Hepatocyte (in vitro differentiated cells): ENCODE measurements at regions not wholly inside any gene's neighbourhood (a gene's known extent, or its start where the extent isn't known, plus 50 kb on each side); places are given as distances from the start of the nearest gene placed in this dataset.

Experiments used
- DNase-seq: peaks from one replicate; pipeline ENCODE4 v3.0.0-alpha.2; 2016; ENCODE audit warnings: low spot score
- H2AFZ ChIP-seq: fragments of 200-600 bp; sonication (generic); 2 replicates; pipeline ENCODE4 v1.6.0; 2016; ENCODE audit warnings: antibody characterized with exemption, mild to moderate bottlenecking
- H3K27ac ChIP-seq: fragments of 200-600 bp; sonication (generic); 2 replicates; pipeline ENCODE4 v1.5.1; 2016; ENCODE audit warnings: mild to moderate bottlenecking
- H3K27me3 ChIP-seq: fragments of 200-600 bp; sonication (generic); 2 replicates; pipeline ENCODE4 v1.6.1; 2016
- H3K36me3 ChIP-seq: fragments of 200-600 bp; sonication (generic); replicated peaks from 2 replicates; pipeline ENCODE4 v1.5.1; 2016; ENCODE audit warnings: low read depth; ENCODE audit not compliant: insufficient read depth
- H3K4me1 ChIP-seq: fragments of 200-600 bp; sonication (generic); 2 replicates; pipeline ENCODE4 v1.5.1; 2016; ENCODE audit warnings: mild to moderate bottlenecking, moderate library complexity; ENCODE audit not compliant: insufficient read depth
- H3K4me2 ChIP-seq: fragments of 200-600 bp; sonication (generic); 2 replicates; pipeline ENCODE4 v1.6.0; 2016
- H3K4me3 ChIP-seq: fragments of 200-600 bp; sonication (generic); 2 replicates; pipeline ENCODE4 v1.5.1; 2016; ENCODE audit warnings: mild to moderate bottlenecking
- H3K79me2 ChIP-seq: fragments of 200-600 bp; sonication (generic); 2 replicates; pipeline ENCODE4 v1.6.0; 2017; ENCODE audit warnings: mild to moderate bottlenecking
- H3K9me2 ChIP-seq: fragments of 200-600 bp; sonication (generic); replicated peaks from 2 replicates; pipeline ENCODE4 v1.6.0; 2017; ENCODE audit warnings: mild to moderate bottlenecking; ENCODE audit not compliant: insufficient read depth
- H3K9me3 ChIP-seq: fragments of 200-600 bp; sonication (generic); 2 replicates; pipeline ENCODE4 v1.5.1; 2016; ENCODE audit warnings: low read depth, mild to moderate bottlenecking
- H4K20me1 ChIP-seq: fragments of 200-600 bp; sonication (generic); 2 replicates; pipeline ENCODE4 v1.6.0; 2016; ENCODE audit warnings: mild to moderate bottlenecking; ENCODE audit not compliant: insufficient read depth, poor library complexity, severe bottlenecking
- CTCF ChIP-seq: fragments of 200-600 bp; sonication (generic); IDR thresholded peaks from 2 replicates; pipeline ENCODE4 v1.5.1; 2016; ENCODE audit warnings: antibody characterized with exemption, mild to moderate bottlenecking; ENCODE audit not compliant: poor library complexity
- EZH2 ChIP-seq: fragments of 200-600 bp; sonication (generic); IDR thresholded peaks from 2 replicates; pipeline ENCODE4 v1.6.1; 2016; ENCODE audit warnings: antibody characterized with exemption, mild to moderate bottlenecking, borderline replicate concordance
- EZH2phosphoT487 ChIP-seq: fragments of 200-600 bp; sonication (generic); IDR thresholded peaks from one replicate; pipeline ENCODE4 v1.6.1; 2018; ENCODE audit warnings: antibody characterized with exemption, mild to moderate bottlenecking, low read depth, moderate library complexity; ENCODE audit not compliant: unreplicated experiment, severe bottlenecking
- WGBS: methylation state at CpG from one replicate; pipeline ENCODE4 v1.1.6; 2016; ENCODE audit warnings: low lambda C conversion rate; ENCODE audit errors: missing lambda C conversion rate; 5-methylcytosine and 5-hydroxymethylcytosine counted together

- no peak for TF ChIP-seq CTCF
- no peak for TF ChIP-seq EZH2
- no peak for TF ChIP-seq EZH2phosphoT487
- Histone ChIP-seq H3K9me2 (no peaks in the 10 kb centered on the region), H3K79me2 (no peaks in the 10 kb centered on the region), H3K27me3 (no peaks in the 10 kb centered on the region), H3K4me3 (no peak overlapping the region), H2AFZ (no peak overlapping the region), H3K36me3 (no peaks in the 10 kb centered on the region), H4K20me1 (no peaks in the 10 kb centered on the region), H3K9me3 (no peaks in the 10 kb centered on the region), H3K27ac (no peak overlapping the region), H3K4me2 (no peak overlapping the region), H3K4me1 (no peaks in the 10 kb centered on the region)
- DNase-seq = no peak
- WGBS = 89% methylated on average over 4 of the region's 4 CpGs
Measured at GRCh38 chr14:76641541-76641940, 119.7 kb upstream of the VASH1 start.

GRCh38 chr14:76643887-76644286, 117.4 kb upstream of the VASH1 start:
- H3K27me3 ChIP-seq = no peaks in the 10 kb centered on the region
- no peak overlapping the region for H3K27ac ChIP-seq
- H3K4me1 ChIP-seq = no peaks in the 10 kb centered on the region
- no peaks in the 10 kb centered on the region for H3K9me3 ChIP-seq
- no peaks in the 10 kb centered on the region for H3K36me3 ChIP-seq
- no peaks in the 10 kb centered on the region for H3K9me2 ChIP-seq
- H2AFZ ChIP-seq = no peak overlapping the region
- H3K79me2 ChIP-seq = no peaks in the 10 kb centered on the region
- H4K20me1 ChIP-seq = no peaks in the 10 kb centered on the region
- DNase-seq = no peak
- H3K4me2 ChIP-seq = no peak overlapping the region
- TF ChIP-seq CTCF = no peak
- no peak for TF ChIP-seq EZH2
- TF ChIP-seq EZH2phosphoT487 = no peak
- no peak overlapping the region for H3K4me3 ChIP-seq
- WGBS = 59% methylated on average over 6 of the region's 6 CpGs

- Histone ChIP-seq H3K36me3 (no peaks in the 10 kb centered on the region), H4K20me1 (no peaks in the 10 kb centered on the region), H3K4me2 (peak overlapping the region; percentile 63), H3K79me2 (no peaks in the 10 kb centered on the region), H3K27me3 (no peaks in the 10 kb centered on the region), H2AFZ (no peak overlapping the region), H3K4me3 (no peak overlapping the region), H3K9me3 (no peaks in the 10 kb centered on the region), H3K9me2 (no peaks in the 10 kb centered on the region), H3K27ac (no peak overlapping the region), H3K4me1 (no peaks in the 10 kb centered on the region)
- peak; percentile 74 for DNase-seq
- WGBS = 18% methylated on average over 13 of the region's 13 CpGs
- TF ChIP-seq CTCF (peak; percentile 80), EZH2phosphoT487 (no peak)
Measured at GRCh38 chr14:76644855-76645518, 116.3 kb upstream of the VASH1 start.
